Brain microvascular endothelial cell (primary cell): ENCODE measurements at regions not wholly inside any gene's neighbourhood (a gene's known extent, or its start where the extent isn't known, plus 50 kb on each side); places are given as distances from the start of the nearest gene placed in this dataset.
"Not testable (repeated sequence)": the region's sequence is repeated elsewhere in the genome, so short reads cannot be mapped to it uniquely, and the experiment has no call there.

Experiments
- DNase-seq: peaks from one replicate; pipeline ENCODE4 v3.0.0-alpha.2; 2020
- H3K27ac ChIP-seq: fragments of 250-450 bp; sonication (Bioruptor Pico); 2 replicates; pipeline ENCODE4 v1.5.1; 2020; ENCODE audit warnings: mild to moderate bottlenecking, moderate library complexity
- H3K27me3 ChIP-seq: fragments of 250-450 bp; sonication (Bioruptor Pico); replicated peaks from 2 replicates; pipeline ENCODE4 v1.5.1; 2020; ENCODE audit warnings: mild to moderate bottlenecking
- H3K36me3 ChIP-seq: fragments of 250-450 bp; sonication (Bioruptor Pico); replicated peaks from 2 replicates; pipeline ENCODE4 v1.5.1; 2020; ENCODE audit warnings: mild to moderate bottlenecking
- H3K4me3 ChIP-seq: 2 replicates; pipeline ENCODE4 v1.5.1; 2011; ENCODE audit warnings: low read depth, mild to moderate bottlenecking, control low read depth, low read length, moderate library complexity
- in situ Hi-C: cut with HindIII; loops from 2 replicates; pipeline ENCODE4 v1.10.0; 2017; ENCODE audit warnings: low sequenced_read_pairs, low pct_ligation_motif_present
- TF ChIP-seq, protein P1 (sequence below): IDR thresholded peaks from 2 replicates; pipeline ENCODE4 v1.5.1; 2011; ENCODE audit warnings: low read depth, mild to moderate bottlenecking, moderate library complexity, low read length, control low read depth, inconsistent platforms; ENCODE audit errors: missing control alignments

DNA sequence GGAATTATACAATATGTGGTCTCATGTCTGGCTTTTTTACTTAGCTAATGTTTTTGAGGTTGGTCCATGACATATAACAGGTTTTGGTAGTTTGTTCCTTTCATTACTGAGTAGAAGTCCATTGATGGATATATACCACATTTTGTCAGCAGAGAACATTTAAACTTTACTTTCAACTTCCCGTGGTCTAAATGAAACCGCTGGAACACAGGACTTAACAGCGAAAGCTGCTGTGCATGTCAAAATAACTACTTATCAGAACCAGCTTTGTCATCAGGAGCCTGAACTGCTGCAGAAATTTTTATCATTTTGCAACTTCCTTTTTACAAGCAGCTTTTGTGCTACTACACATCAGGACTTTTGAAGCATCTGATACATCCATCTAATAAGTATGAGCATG lies 147.0 kb downstream of the TBC1D2B start:
- in situ Hi-C loops, H3K27me3 ChIP-seq, H3K4me3 ChIP-seq: not testable (repeated sequence)

DNA sequence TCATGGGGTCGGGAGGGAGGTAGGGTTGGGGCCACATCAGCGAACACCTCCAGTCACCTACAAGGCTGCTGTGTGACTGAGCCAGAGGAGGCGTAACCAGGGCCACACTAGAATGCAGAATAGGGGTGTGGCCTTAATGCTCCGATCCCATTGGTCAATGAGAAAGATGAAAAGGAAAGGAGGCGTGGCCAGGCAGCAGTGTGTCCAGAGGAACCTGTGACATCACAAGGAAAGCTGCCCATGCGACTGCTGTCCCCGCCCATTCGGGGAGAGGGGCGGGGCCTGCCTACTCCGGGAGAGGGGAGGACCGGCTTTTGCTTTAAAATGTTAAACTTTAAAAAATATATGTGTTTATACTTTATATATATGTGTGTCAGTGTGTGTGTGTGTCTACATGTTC lies 150.7 kb downstream of the TBC1D2B start:
- H3K27me3 ChIP-seq, H3K27ac ChIP-seq, in situ Hi-C loops, H3K36me3 ChIP-seq, H3K4me3 ChIP-seq, DNase-seq: not testable (repeated sequence)

More for the DNA sequence above, 147.0 kb downstream of the TBC1D2B start:
- H3K27ac ChIP-seq, DNase-seq, H3K36me3 ChIP-seq: not testable (repeated sequence)

DNA sequence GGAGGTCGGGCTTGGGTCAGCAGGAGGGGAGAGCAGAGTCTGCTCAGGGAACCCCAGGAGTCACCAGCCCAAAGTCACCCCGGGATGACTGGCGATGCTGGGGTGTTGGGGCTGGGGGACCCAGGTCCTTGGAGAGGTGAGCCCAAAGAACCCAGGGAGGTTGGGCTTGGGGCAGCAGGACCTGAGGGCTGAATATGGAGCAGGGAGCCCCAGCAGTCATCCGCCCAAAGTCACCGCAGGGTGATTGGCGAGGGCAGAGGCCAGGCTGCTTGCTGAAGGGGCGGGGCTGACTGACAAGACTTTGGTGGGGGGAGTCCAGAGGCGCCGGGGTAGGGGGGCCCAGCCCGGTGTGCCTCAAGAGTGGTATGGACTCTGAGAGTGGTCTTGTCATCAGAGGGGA lies 151.2 kb downstream of the TBC1D2B start:
- in situ Hi-C loops, H3K27ac ChIP-seq, H3K27me3 ChIP-seq, H3K36me3 ChIP-seq, DNase-seq, H3K4me3 ChIP-seq: not testable (repeated sequence)

DNA sequence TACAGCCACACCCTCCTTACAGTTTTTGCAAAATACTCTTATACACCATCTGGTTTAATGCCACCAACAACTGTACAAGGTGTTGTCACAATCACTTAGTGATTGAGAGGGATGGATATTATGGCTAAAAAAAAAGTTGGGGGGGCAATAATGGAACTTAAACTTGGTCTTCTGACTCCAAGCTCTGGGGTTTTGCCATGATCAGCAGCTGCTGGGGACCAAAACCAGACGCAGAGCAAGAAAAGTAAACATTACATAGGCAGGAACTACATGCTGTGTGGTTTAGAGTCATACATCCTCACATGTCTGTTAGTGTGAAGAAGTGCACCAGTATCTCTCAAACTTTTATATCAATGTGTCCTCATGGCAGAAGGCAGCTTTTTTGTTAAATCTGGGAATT lies 152.4 kb downstream of the TBC1D2B start:
- H3K27ac ChIP-seq, DNase-seq, H3K36me3 ChIP-seq, in situ Hi-C loops, H3K27me3 ChIP-seq, H3K4me3 ChIP-seq: not testable (repeated sequence)

DNA sequence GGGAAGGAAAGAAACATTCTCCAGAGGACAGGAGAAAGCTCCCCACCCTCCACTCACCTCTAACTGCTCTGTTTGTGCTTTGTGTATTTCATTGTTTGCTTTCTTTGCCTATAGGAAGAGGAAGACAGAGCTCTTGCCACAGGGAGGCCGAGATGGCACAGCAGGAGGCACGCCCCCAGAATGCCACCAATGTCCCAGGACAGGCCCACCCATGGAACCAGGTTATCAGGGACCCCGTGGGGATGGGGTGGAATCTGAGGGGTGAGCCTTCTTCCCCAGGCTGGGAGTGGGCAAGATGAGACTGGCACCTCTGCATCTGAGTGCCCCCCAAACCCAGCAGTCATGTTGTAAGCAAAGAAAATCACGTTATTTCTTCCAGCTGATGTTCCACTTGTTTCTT lies 155.8 kb downstream of the TBC1D2B start:
- Histone ChIP-seq H3K27me3 (no peaks in the 10 kb centered on the region), H3K36me3 (no peaks in the 10 kb centered on the region), H3K4me3 (no peak overlapping the region), H3K27ac (no peak overlapping the region)
- no peak for DNase-seq
- in situ Hi-C loops, result no loop called here
- TF ChIP-seq, protein P1, sequence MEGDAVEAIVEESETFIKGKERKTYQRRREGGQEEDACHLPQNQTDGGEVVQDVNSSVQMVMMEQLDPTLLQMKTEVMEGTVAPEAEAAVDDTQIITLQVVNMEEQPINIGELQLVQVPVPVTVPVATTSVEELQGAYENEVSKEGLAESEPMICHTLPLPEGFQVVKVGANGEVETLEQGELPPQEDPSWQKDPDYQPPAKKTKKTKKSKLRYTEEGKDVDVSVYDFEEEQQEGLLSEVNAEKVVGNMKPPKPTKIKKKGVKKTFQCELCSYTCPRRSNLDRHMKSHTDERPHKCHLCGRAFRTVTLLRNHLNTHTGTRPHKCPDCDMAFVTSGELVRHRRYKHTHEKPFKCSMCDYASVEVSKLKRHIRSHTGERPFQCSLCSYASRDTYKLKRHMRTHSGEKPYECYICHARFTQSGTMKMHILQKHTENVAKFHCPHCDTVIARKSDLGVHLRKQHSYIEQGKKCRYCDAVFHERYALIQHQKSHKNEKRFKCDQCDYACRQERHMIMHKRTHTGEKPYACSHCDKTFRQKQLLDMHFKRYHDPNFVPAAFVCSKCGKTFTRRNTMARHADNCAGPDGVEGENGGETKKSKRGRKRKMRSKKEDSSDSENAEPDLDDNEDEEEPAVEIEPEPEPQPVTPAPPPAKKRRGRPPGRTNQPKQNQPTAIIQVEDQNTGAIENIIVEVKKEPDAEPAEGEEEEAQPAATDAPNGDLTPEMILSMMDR, result no peak

DNA sequence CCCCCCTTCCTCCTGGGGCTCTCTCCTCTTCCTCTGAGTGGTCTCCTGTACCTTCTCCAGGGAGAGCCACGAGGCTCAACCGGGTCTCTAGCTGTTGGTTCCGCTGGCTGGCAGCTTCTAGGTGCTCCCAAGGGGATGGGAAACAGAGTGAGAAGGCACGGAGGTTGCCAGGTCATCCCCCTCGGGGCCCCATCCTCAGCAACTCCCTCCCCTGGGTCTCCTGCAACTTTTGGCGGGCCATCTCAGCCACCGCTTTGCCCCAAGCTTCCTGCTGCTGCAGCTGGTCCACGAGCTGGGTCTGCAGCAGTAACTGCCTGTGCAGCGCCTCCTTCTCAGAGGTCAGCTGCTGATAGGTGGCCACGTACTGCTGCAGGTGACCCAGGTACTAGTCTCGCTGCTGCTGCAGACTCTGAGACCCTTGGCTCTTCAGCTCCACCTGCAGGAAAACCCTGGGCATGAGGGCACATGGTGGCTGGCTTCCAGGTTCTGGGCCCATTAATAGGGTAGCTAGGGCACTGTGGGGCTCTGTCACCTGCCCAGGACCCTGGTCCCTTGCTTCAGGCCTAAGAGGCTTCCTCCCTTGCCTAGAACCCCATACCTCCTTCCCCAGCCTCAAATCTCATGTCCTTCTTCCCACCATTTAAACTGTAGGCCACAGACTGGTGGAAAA lies 160.4 kb downstream of the TBC1D2B start:
- H3K4me3 ChIP-seq, H3K36me3 ChIP-seq, H3K27me3 ChIP-seq, DNase-seq, in situ Hi-C loops, H3K27ac ChIP-seq: not testable (repeated sequence)

DNA sequence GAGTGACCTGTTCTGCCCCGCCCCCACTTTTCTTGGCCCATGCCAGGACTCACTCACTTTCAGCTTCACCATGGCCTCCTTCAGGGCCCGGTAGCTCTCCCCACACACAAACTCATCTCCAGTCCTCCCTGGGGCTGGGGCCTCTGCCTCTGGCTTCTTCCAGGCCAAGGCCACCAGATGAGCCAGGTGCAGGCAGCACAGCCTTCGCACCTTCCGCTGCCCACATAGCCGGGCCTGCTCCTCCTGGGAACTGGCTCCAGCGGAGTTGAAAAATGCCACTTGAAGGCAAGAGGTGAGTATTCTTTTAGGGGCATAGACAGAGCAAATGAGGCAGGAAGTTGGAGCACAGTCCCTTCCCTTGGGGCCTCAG lies 161.6 kb downstream of the TBC1D2B start:
- H3K36me3 ChIP-seq, in situ Hi-C loops, DNase-seq, H3K27ac ChIP-seq, H3K27me3 ChIP-seq, H3K4me3 ChIP-seq: not testable (repeated sequence)

DNA sequence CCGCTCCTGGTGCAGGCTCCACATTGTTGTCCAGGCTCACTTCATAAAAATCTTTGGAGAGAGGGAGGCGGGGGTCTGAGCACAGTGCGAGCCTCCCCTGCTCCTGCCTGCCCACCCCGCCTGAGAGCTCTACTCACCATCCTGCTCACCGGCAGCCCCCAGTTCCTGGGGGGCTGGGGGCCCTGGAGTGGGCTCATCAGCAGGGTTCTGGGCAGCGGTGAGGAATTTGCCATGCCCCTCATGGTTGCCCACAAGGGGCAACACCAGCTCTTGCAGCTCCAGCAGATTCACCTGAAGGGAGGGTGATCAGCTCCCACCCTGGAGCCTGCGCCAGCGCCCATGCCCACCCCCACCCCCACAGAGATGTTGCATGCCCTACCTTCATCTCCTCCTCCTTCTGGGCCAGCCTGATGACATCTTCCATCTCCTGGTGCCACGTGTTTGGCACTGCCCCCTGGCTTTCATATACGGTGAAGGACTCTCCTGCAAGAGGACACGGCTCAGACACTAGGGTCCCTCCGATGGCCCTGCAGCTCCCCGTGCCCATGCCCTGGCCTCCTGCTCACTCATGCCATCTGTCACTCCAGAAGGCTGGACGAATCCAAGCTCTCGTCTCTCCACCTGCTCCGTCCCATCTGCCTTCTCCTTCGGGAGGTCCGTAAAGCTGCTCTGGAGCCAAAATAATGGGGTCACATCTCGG lies 162.1 kb downstream of the TBC1D2B start:
- TF ChIP-seq, protein P1, result no peak
- no peak overlapping the region for H3K27ac ChIP-seq
- H3K4me3 ChIP-seq, result no peak overlapping the region
- no peak for DNase-seq
- H3K27me3 ChIP-seq, result no peaks in the 10 kb centered on the region
- no peaks in the 10 kb centered on the region for H3K36me3 ChIP-seq
- in situ Hi-C loops, result no loop called here

DNA sequence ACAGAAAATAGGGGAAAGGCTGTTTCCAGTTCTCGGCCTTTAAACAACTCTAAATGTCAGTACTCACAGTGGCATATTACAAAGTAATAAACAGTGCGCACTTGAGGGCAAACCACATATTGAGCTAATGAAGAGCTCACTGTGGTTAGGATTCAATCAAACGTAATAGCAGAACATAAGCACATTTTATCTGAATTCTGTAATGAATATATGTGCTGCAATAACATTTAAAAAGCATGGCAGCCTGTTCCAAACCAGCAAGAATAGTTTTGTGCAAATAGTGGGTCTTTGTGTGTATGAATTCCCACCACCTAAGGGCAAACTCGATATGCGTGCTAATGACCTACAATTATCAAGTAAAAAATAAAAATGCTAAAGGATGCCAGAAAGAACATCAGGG lies 163.0 kb downstream of the TBC1D2B start:
- H3K27me3 ChIP-seq, H3K27ac ChIP-seq, H3K36me3 ChIP-seq, H3K4me3 ChIP-seq, in situ Hi-C loops, DNase-seq: not testable (repeated sequence)
